ENCODE measurements at regions not wholly inside any gene's neighbourhood (a gene's known extent, or its start where the extent isn't known, plus 50 kb on each side); places are given as distances from the start of the nearest gene placed in this dataset.
A peak's percentile ranks its signal among the peaks of the same experiment; 100 is the strongest.
"Not testable (repeated sequence)": the region's sequence is repeated elsewhere in the genome, so short reads cannot be mapped to it uniquely, and the experiment has no call there.

DNA sequence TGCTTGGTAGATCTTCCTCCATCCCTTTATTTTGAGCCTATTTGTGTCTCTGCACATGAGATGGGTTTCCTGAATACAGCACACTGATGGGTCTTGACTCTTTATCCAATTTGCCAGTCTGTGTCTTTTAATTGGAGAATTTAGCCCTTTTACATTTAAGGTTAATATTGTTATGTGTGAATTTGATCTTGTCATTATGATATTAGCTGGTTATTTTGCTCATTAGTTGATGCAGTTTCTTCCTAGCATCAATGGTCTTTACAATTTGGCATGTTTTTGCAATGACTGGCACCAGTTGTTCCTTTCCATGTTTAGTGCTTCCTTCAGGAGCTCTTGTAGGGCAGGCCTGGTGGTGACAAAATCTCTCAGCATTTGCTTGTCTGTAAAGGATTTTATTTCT lies 72.4 kb downstream of the HNRNPD start:
- DNase-seq (ENCODE audit: low read depth), result not testable (repeated sequence)

DNA sequence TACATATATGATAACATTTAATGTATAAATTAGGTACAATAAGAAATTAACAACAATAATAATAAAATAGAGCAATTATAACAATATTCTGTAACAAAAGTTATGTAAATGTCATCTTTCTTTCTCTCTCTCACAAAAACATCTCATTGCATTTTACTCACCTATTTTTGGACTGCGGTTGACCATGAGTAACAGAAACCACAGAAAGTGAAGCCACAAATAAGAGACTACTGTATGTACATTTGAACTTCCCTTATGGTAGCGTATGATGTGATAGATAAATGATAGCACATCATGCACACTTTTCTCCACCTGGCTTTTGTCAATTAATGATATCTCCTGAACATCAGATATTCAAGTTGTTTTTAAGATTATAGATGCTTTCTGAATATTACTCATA lies 80.5 kb downstream of the HNRNPD start:
- no peak for DNase-seq (ENCODE audit: low read depth)

DNA sequence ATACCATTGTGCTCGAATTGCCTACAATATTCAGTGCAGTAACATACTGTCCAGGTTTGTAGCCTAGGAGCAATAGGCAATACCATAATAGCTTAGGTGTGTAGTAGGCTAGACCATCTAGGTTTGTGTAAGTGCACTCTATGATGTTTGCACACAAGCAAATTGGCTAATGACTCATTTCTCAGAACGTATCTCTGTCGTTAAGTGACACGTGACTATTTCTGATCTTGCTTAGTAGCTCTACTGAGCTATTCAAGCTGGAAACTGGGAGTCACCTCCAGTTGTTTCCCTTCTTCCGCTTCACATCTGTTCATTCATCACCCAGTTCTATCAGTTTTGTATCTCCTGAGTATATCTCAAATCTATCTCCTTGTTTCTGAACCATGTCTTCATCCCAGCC lies 86.1 kb downstream of the HNRNPD start:
- no peak for DNase-seq (ENCODE audit: low read depth)

DNA sequence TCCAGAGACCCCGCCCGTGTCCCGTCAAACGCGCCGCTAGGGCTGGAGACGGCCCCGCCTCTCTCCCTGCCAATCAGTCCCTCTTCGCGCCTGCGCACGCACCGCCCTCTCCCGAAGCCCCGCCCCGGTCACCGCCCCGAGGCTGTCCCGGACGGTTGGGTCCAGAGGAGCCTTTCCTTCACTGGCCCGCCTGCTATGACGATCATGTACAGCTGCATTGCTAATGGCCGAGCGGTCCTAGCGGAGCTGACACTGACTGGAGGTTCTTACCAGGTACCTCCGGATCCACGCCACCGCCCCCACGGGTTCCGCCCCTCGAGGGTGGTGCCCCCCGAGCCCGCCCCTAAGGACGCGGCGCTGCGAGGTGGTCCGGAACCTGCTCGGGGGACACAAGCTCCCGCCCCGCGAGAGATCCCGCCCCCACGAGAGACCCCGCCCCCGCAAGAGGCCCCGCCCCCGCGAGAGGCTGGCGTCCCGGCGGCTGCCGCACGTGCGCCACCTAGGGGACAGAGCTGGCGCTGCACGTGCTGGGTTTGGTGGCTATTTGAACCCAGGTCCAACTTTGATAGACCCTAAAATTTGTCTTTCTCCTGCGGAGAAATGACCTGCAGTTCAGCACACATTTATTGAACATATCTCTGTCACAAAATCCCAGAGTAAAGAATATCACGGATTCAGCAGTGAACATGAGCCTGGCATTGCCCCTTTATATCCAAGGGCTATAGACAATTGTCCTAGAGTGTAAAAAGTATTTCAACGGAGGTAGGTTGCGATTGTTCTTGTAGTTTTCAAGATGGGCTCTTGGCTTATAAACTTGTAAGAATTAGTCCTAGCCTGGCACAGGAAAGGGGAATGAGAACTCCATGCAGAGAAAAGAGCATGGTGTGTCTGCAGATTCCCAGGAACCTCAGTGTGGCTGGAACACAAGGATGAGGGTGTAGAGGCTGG lies 88.7 kb downstream of the HNRNPD start:
- DNase-seq (ENCODE audit: low read depth), result peak; percentile 98

- no peak for DNase-seq (ENCODE audit: low read depth)
Observed at GRCh38 chr4:82284475-82284857, 89.3 kb downstream of the HNRNPD start.

DNA sequence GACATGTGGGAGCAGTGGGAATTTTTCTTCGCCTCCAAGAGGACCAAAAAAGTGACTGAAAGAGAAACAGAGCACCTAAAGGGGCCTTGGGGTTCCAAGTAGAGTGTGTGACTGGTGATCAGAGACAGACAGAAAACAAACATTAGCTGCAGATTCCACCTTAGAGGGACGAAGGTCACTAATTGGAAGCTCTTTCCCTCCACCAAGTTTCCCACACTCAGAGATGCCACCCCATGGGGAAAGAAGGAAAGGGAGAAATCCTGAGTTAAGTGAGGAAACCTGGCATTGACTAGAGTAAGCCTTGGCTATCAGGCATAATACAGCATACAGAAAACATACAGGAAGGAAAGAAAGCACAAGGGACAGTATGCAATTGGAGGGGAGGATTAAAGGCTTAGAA lies 90.9 kb downstream of the HNRNPD start:
- no peak for DNase-seq (ENCODE audit: low read depth)

GRCh38 chr4:82279550-82279949 lies 94.2 kb downstream of the HNRNPD start:
- not testable (repeated sequence) for DNase-seq (ENCODE audit: low read depth)

DNA sequence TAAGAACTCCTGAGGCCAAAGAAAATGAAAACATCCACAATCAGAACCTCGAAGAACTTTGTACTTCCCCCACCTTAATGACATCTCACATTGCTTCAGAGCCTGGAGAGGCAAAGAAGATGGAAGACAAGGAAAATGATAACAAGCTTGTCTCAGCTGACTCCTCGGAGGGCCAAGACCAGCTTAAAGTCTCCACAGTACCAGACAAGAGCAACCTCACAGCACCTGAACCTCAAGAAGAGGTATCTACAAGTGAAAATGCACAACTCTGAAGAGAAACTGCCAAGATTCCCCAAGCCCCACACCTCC lies 97.5 kb downstream of the HNRNPD start:
- DNase-seq (ENCODE audit: low read depth), result no peak

DNA sequence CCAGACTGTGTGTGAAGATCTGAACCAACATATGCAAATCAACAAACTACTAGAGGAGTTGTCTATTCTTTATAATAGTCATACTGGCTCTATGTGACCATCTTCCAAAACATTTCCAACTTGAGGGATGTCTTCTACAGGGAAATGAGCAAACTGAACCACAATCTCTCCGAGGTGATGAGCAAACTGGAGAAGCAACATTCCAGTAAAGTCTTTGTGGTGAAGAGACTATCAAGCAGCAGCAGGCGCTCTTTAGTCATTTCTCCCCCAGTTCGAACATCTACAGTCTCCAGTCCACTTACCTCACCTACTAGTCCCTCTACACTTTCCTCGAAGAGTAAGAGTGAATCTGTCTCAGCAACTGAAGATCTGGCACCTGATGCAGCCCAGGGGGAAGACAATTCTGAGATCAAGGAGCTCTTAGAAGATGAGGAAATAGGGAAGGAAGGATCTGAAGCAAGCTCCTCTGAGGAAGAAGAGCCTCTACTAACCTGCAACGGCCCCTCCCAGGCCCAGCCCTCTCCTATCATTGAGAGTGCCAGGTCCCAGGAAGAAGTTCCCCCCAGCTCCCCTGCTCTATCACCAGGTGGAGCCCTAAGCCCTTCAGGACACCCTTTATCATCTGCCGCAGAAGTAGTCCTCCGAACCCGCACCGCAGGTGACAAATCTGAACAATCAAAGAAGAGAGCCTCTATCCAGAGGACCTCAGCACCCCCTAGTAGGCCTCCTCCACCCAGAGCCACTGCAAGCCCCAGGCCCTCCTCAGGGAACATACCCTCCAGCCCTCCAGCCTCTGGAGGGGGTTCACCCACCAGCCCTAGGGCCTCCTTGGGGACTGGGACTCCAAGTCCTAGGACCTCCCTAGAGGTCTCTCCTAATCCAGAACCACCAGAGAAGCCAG lies 98.1 kb downstream of the HNRNPD start:
- DNase-seq (ENCODE audit: low read depth), result no peak

GRCh38 chr4:82274700-82275099 lies 99.1 kb downstream of the HNRNPD start:
- DNase-seq (ENCODE audit: low read depth), result not testable (repeated sequence)

GRCh38 chr4:82272523-82272922 lies 101.3 kb downstream of the HNRNPD start:
- DNase-seq (ENCODE audit: low read depth), result not testable (repeated sequence)

GRCh38 chr4:82271915-82272480 lies 101.8 kb downstream of the HNRNPD start:
- peak; percentile 17 for DNase-seq (ENCODE audit: low read depth)

DNA sequence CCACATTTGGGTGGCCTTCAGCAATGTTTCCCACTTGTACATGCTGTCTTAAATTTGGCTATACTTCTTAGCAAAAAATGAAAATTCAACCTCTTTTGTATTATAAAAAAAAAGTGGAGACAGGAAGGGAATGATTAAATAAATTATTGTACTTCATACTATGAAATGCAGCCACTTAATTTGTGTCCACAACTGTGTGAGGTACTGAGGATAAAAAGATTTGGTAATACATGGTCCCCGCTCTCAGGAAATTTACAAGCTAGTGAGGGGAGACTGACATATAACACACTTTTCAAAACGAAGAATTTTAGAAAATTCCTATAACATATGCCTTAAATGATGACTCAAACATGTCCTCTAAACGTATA lies 105.0 kb downstream of the HNRNPD start:
- no peak for DNase-seq (ENCODE audit: low read depth)

DNA sequence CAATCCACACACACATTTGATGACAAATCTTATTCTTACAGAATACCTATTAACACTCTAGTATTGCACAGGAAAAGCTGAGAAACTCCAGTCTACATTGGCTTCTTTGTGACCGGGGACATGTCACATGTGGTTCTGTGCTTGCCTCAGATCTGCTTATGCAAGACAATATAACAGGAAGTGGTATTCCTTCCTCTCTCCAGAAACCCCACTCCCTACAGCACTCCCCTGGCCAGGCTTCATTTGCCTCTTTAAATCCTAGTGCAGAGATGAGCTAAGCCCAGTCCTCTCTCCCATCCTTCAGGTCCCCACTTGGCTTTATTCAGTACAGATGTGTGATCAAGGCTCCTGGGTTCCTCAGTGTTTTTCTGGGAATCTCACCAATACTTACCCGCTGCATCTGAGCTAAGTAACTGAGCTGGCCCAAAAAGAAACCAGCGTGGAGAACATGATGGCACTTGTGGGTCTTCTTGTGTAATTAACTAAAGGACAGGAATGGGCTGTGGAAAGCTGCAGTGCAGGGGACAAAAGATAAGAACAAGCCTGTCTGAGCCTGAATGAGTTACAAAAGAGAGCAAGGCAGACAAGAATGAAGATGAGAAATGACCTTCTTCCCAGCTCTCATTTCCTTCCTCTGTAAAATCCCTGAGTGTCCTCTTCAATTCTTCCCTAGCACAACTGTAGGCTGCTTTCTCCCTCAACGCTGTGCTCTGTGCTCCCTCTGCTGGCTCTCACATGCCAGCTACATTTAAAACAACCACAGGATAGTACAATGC lies 105.6 kb downstream of the HNRNPD start:
- DNase-seq (ENCODE audit: low read depth), result peak; percentile 44

GRCh38 chr4:82267506-82267905 lies 106.3 kb downstream of the HNRNPD start:
- no peak for DNase-seq (ENCODE audit: low read depth)

DNA sequence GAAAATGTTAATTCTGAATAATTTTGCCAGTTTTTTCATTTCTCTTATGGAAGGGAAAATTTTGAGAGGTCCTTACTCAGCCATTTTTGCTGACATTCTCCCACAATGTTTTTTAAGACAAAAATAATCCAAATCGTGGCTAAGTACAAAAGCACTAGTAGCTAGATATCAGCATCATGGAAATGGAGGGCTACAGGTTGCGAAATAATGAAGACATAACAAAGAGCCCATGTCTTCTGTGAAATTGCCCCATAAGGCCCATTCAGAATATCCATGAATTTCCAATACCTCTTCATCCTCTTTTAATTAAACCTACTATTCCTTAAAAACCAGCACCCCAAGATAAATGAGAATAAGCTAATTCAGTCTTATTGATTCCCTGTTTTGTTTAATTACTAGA lies 107.4 kb downstream of the HNRNPD start:
- DNase-seq (ENCODE audit: low read depth), result no peak

GRCh38 chr4:82261084-82261483 lies 112.7 kb downstream of the HNRNPD start:
- DNase-seq (ENCODE audit: low read depth), result no peak

DNA sequence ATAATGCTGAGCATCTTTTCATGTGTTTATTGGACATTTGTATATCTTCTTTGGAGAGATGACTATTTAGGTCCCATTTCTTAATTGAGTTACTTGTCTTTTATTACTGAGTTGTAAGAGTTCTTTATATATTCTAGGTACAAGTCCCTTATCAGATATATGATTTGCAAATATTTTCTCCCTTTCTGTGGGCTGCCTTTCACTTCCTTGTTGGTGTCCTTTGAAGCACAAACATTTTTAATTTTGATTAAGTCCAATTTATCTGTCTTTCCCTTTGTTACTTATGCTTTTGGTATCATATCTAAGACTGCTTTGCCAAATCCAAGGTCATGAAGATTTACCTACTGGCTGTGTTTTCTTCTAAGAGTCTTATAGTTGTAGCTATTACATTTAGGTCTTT lies 113.2 kb downstream of the HNRNPD start:
- DNase-seq (ENCODE audit: low read depth), result no peak

GRCh38 chr4:82256718-82257117 lies 117.1 kb downstream of the HNRNPD start:
- DNase-seq (ENCODE audit: low read depth), result no peak

- no peak for DNase-seq (ENCODE audit: low read depth)
Observed at GRCh38 chr4:82255657-82256056, 118.1 kb downstream of the HNRNPD start.

- no peak for DNase-seq (ENCODE audit: low read depth)
Observed at GRCh38 chr4:82248903-82249632, 124.7 kb downstream of the HNRNPD start.
